ENCODE measurements at regions not wholly inside any gene's neighbourhood (a gene's known extent, or its start where the extent isn't known, plus 50 kb on each side); places are given as distances from the start of the nearest gene placed in this dataset.

DNA sequence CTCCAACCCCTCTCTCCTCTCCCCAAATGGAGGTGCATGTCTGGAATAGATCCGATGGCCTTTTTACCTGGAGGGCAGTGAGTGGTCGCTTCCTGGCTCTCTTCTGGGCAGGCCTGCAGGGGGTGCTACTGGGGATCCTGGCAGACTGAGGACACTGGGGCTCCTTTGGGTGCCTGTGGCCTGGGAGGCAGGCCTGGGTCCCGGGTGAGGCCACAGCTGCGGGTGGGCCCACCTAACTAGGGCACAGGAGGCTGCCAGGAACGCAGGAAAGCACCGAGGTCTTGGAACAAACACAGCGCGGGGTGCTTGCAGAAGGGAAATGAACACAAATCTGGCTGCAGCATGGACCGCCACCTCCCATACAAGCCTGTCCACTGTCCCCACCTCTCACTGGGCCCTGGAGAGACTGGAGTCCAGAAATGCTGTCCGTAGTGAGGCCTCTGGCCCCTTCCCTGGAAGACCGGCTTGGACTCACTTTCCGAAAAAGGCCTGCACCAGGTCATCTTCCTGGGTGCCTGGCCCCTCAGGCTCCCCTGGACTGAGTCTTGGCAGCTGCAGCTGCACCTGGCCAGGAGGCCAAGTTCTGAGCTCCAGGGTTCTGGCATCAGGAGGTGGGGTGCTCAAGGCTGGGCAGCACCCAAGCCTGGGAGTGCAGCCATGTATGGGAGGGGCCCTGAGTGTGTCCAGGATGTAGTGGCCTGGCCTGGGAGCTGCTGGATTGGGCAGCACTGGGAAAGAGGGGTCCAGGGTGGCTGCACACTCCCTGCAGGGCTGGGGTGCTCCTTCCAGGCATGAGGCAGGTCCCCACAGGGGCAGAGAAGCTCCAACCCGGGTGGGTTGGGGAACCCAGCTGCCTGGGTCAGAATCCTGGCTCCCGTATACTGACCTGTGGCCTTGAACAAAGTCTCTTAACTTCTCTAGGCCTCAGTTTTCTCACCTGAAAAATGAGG lies 195.1 kb downstream of the IRF8 start:
- no peaks in the 10 kb centered on the region for H3K4me1 ChIP-seq (ENCODE audit: control insufficient read depth in 1 of 2, insufficient read depth in 2 of 2, low read length in 2 of 2)
- H3K27me3 ChIP-seq (ENCODE audit: control insufficient read depth in 1 of 2, insufficient read depth in 2 of 2, low read length in 2 of 2), result no peaks in the 10 kb centered on the region
- H3K4me3 ChIP-seq (ENCODE audit: low read depth in 1 of 2, low read length in 2 of 2), result no peak overlapping the region
- H3K27ac ChIP-seq (ENCODE audit: low read depth, low read length), result no peak overlapping the region
- H3K9ac ChIP-seq (ENCODE audit: low read depth in 1 of 2, low read length in 2 of 2), result no peak overlapping the region
- H3K36me3 ChIP-seq (ENCODE audit: control insufficient read depth in 1 of 2, insufficient read depth in 2 of 2, low read length in 2 of 2), result no peaks in the 10 kb centered on the region
- H3K9me3 ChIP-seq (ENCODE audit: control insufficient read depth in 1 of 2, low read length in 2 of 2), result no peaks in the 10 kb centered on the region

DNA sequence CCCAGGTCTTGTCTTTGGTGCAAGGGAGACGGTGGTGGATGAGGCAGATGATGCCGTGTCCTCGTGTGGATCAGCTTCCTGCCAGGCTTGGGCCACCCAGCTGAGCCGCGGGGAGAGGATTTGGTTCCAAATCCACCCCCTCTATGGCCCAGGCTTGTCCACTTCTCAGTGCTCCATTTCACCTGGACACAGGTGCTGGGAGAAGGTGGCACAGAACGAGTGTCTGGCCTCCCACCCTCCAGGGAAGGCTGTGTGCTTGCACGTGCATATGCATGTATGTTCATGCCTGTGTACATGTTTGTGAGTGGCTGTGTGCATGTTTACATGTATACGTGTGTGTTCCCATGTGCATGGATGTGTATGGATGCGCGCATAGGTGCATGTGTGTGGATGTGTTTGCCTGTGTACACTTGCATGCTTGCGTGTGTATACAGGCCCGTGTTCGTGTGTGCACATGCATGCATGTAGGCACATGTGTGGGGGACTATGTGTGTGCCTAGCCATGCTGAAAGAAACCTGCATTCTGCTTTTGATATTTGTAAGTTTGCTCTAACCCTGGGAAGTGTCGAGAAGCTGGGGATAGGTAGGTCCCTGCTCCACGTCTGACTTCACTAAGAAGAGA lies 196.3 kb downstream of the IRF8 start:
- no peaks in the 10 kb centered on the region for H3K4me1 ChIP-seq (ENCODE audit: control insufficient read depth in 1 of 2, insufficient read depth in 2 of 2, low read length in 2 of 2)
- no peaks in the 10 kb centered on the region for H3K9me3 ChIP-seq (ENCODE audit: control insufficient read depth in 1 of 2, low read length in 2 of 2)
- no peaks in the 10 kb centered on the region for H3K36me3 ChIP-seq (ENCODE audit: control insufficient read depth in 1 of 2, insufficient read depth in 2 of 2, low read length in 2 of 2)
- no peak overlapping the region for H3K9ac ChIP-seq (ENCODE audit: low read depth in 1 of 2, low read length in 2 of 2)
- H3K27me3 ChIP-seq (ENCODE audit: control insufficient read depth in 1 of 2, insufficient read depth in 2 of 2, low read length in 2 of 2), result no peaks in the 10 kb centered on the region
- no peak overlapping the region for H3K4me3 ChIP-seq (ENCODE audit: low read depth in 1 of 2, low read length in 2 of 2)
- no peak overlapping the region for H3K27ac ChIP-seq (ENCODE audit: low read depth, low read length)

DNA sequence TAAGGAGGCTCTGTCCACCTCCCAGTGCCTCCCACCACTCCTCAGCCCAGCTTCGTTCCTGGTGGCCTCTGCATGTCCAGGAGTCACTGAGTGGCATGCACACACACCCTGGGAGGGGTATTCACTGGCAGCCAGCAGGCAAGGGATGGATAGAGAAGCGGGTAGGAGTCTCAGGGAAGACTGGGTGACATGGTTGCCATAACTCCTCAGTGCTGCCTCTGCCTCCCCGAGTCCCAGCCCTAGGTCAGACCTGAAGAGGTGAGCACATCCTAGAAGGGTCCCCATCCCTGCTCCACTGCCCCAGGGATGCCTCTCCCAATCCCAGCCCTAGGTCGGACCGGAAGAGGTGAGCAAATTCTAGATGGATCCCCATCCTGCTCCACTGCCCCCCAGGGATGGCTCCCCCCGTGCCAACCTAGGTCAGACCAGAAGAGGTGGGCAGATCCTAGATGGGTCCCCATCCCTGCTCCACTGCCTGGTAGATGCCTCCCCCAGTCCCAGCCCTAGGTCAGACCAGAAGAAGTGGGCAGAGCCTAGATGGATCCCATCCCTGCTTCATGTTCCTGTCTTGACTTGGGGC lies 197.0 kb downstream of the IRF8 start:
- H3K27me3 ChIP-seq (ENCODE audit: control insufficient read depth in 1 of 2, insufficient read depth in 2 of 2, low read length in 2 of 2), result no peaks in the 10 kb centered on the region
- H3K27ac ChIP-seq (ENCODE audit: low read depth, low read length), result no peak overlapping the region
- H3K9me3 ChIP-seq (ENCODE audit: control insufficient read depth in 1 of 2, low read length in 2 of 2), result no peaks in the 10 kb centered on the region
- no peaks in the 10 kb centered on the region for H3K36me3 ChIP-seq (ENCODE audit: control insufficient read depth in 1 of 2, insufficient read depth in 2 of 2, low read length in 2 of 2)
- H3K9ac ChIP-seq (ENCODE audit: low read depth in 1 of 2, low read length in 2 of 2), result no peak overlapping the region
- H3K4me1 ChIP-seq (ENCODE audit: control insufficient read depth in 1 of 2, insufficient read depth in 2 of 2, low read length in 2 of 2), result no peaks in the 10 kb centered on the region
- H3K4me3 ChIP-seq (ENCODE audit: low read depth in 1 of 2, low read length in 2 of 2), result no peak overlapping the region

DNA sequence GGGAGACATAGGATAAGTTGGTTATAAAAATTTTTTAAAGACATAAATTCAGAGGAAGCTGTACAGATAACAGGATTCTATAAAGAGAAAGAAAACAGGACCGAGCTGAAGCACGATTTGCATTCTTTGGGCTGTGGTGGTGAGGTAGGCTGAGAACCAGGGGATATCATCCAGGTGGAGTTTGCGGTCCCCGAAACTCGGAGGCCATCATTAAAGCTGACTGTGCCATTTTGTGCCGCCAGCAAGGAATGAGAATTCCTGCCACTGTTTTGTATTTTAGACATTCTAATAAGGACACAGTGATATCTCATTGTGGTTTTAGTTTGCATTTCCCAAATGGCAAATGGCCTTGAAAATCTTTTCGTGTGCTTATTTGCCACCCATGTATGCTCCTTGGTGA lies 197.9 kb downstream of the IRF8 start:
- Histone ChIP-seq H3K27ac (ENCODE audit: low read depth, low read length) (no peak overlapping the region), H3K36me3 (ENCODE audit: control insufficient read depth in 1 of 2, insufficient read depth in 2 of 2, low read length in 2 of 2) (no peaks in the 10 kb centered on the region), H3K9ac (ENCODE audit: low read depth in 1 of 2, low read length in 2 of 2) (no peak overlapping the region), H3K27me3 (ENCODE audit: control insufficient read depth in 1 of 2, insufficient read depth in 2 of 2, low read length in 2 of 2) (peaks cover 0 to 4% of the 10 kb centered on the region in 2 donors), H3K4me3 (ENCODE audit: low read depth in 1 of 2, low read length in 2 of 2) (no peak overlapping the region), H3K9me3 (ENCODE audit: control insufficient read depth in 1 of 2, low read length in 2 of 2) (no peaks in the 10 kb centered on the region), H3K4me1 (ENCODE audit: control insufficient read depth in 1 of 2, insufficient read depth in 2 of 2, low read length in 2 of 2) (no peaks in the 10 kb centered on the region)

DNA sequence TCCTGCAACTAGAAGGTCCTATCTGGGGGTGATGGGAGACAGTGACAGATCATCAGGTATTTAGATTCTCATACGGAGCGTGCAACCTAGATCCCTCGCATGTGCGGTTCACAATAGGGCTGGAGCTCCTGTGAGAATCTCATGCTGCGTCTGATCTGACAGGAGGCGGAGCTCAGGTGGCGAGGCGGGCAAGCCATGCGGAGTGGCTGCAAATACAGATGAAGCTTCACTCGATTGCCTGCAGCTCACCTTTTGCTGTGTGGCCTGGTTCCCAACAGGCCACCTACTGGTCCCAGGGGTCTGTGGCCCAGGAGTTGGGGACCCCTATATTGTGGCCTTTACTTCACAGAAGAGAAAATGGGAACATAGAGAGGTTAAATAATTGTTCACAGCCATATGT lies 200.4 kb downstream of the IRF8 start:
- Histone ChIP-seq H3K27me3 (ENCODE audit: control insufficient read depth in 1 of 2, insufficient read depth in 2 of 2, low read length in 2 of 2) (peaks cover 0 to 4% of the 10 kb centered on the region in 2 donors), H3K27ac (ENCODE audit: low read depth, low read length) (no peak overlapping the region), H3K4me1 (ENCODE audit: control insufficient read depth in 1 of 2, insufficient read depth in 2 of 2, low read length in 2 of 2) (no peaks in the 10 kb centered on the region), H3K4me3 (ENCODE audit: low read depth in 1 of 2, low read length in 2 of 2) (no peak overlapping the region), H3K9me3 (ENCODE audit: control insufficient read depth in 1 of 2, low read length in 2 of 2) (no peaks in the 10 kb centered on the region), H3K9ac (ENCODE audit: low read depth in 1 of 2, low read length in 2 of 2) (no peak overlapping the region), H3K36me3 (ENCODE audit: control insufficient read depth in 1 of 2, insufficient read depth in 2 of 2, low read length in 2 of 2) (no peaks in the 10 kb centered on the region)

DNA sequence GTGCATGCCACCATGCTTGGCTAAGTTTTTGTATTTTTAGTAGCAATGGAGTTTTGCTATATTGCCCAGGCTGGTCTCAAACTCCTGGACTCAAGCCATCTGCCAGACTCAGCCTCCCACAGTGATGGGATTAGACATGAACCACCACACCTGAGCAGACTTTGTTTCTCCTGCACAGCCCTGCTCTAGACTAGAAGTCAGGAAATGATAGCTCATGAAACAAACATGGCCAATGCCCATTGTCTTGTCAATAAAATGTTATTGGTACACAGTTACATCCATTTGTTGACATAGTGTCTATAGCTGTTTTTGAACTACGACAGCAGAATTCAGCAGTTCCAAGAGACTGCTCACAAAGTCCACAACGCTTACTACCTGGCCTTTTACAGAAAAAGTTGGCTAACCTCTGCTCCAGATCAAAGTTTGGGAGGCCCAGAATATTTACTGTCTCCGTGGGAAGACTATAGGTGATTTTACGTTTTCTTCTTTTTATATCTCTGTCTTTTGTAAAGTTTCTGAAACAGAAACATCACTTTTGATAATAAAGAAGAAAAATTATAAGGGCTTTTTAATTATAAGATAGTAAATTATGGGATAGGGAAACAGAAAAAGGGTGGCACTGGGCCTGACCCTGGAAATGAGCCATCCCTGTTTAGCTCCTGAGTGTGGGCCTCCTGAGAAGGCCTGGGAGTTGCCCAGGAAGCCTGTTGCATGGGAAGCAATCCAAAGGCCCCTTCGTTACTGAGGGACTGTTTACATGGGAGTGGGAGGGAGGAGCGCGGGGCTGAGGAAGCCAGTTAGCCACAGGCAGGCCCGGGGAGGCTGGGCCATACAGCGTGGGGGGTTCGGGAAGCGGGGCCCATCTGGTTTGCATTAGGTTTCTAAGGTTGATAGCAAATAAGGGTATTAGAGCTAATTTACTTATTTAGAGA lies 201.5 kb downstream of the IRF8 start:
- Histone ChIP-seq H3K9me3 (ENCODE audit: control insufficient read depth in 1 of 2, low read length in 2 of 2) (no peaks in the 10 kb centered on the region), H3K36me3 (ENCODE audit: control insufficient read depth in 1 of 2, insufficient read depth in 2 of 2, low read length in 2 of 2) (no peaks in the 10 kb centered on the region), H3K27ac (ENCODE audit: low read depth, low read length) (no peak overlapping the region), H3K9ac (ENCODE audit: low read depth in 1 of 2, low read length in 2 of 2) (no peak overlapping the region), H3K27me3 (ENCODE audit: control insufficient read depth in 1 of 2, insufficient read depth in 2 of 2, low read length in 2 of 2) (peaks cover 0 to 4% of the 10 kb centered on the region in 2 donors), H3K4me1 (ENCODE audit: control insufficient read depth in 1 of 2, insufficient read depth in 2 of 2, low read length in 2 of 2) (no peaks in the 10 kb centered on the region), H3K4me3 (ENCODE audit: low read depth in 1 of 2, low read length in 2 of 2) (no peak overlapping the region)

DNA sequence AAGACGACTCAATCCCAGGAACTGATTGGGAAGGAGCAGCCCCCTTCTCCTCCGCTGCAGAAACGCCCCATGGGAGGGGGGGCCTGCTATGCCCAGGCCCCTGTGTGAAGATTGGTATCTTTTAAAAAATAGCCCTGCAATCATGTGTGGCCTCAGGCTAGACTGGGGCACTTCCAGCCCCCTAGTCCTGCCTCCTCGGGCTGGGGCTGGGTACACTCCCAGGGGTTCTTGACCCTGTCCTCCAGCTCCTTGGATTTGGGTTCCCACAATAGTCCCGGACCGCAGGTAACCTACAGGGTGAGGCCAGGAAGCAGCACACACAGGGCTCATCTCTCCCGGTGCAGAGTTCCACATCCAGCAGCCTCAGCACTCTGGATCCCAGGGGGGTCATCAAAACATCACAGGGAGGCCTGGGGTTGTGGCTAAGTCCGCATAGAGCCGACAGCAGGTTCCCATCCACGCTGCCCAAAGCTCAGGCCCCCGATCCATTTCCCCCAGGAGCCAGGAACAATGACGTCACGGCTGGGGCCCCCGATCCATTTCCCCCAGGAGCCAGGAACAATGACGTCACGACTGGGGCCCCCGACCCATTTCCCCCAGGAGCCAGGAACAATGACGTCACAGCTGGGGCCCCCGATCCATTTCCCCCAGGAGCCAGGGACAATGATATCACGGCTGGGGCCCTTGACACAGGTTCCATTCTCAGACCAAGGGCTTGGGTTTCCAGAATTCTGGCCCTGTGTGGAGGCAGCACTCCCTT lies 202.4 kb downstream of the IRF8 start:
- Histone ChIP-seq H3K4me1 (ENCODE audit: control insufficient read depth in 1 of 2, insufficient read depth in 2 of 2, low read length in 2 of 2) (no peaks in the 10 kb centered on the region), H3K4me3 (ENCODE audit: low read depth in 1 of 2, low read length in 2 of 2) (no peak overlapping the region), H3K27me3 (ENCODE audit: control insufficient read depth in 1 of 2, insufficient read depth in 2 of 2, low read length in 2 of 2) (peaks cover 0 to 4% of the 10 kb centered on the region in 2 donors), H3K36me3 (ENCODE audit: control insufficient read depth in 1 of 2, insufficient read depth in 2 of 2, low read length in 2 of 2) (no peaks in the 10 kb centered on the region), H3K9ac (ENCODE audit: low read depth in 1 of 2, low read length in 2 of 2) (no peak overlapping the region), H3K9me3 (ENCODE audit: control insufficient read depth in 1 of 2, low read length in 2 of 2) (no peaks in the 10 kb centered on the region), H3K27ac (ENCODE audit: low read depth, low read length) (no peak overlapping the region)

DNA sequence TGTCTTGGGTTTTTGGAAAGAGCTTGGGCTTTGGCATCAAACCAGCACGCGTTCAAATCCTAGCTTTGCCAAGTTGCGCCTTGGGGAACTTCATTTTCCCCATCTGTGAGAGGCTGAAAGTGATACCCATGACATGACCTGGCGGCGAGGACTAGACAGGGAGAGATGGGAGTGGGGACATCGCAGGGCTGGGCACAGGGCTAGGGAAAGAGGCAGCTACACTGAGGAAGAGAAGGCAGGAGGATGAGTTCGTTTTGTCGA lies 202.9 kb downstream of the IRF8 start:
- H3K9me3 ChIP-seq (ENCODE audit: control insufficient read depth in 1 of 2, low read length in 2 of 2), result no peaks in the 10 kb centered on the region
- no peak overlapping the region for H3K9ac ChIP-seq (ENCODE audit: low read depth in 1 of 2, low read length in 2 of 2)
- peaks cover 0 to 4% of the 10 kb centered on the region in 2 donors for H3K27me3 ChIP-seq (ENCODE audit: control insufficient read depth in 1 of 2, insufficient read depth in 2 of 2, low read length in 2 of 2)
- no peaks in the 10 kb centered on the region for H3K36me3 ChIP-seq (ENCODE audit: control insufficient read depth in 1 of 2, insufficient read depth in 2 of 2, low read length in 2 of 2)
- H3K4me3 ChIP-seq (ENCODE audit: low read depth in 1 of 2, low read length in 2 of 2), result no peak overlapping the region
- no peaks in the 10 kb centered on the region for H3K4me1 ChIP-seq (ENCODE audit: control insufficient read depth in 1 of 2, insufficient read depth in 2 of 2, low read length in 2 of 2)
- no peak overlapping the region for H3K27ac ChIP-seq (ENCODE audit: low read depth, low read length)

DNA sequence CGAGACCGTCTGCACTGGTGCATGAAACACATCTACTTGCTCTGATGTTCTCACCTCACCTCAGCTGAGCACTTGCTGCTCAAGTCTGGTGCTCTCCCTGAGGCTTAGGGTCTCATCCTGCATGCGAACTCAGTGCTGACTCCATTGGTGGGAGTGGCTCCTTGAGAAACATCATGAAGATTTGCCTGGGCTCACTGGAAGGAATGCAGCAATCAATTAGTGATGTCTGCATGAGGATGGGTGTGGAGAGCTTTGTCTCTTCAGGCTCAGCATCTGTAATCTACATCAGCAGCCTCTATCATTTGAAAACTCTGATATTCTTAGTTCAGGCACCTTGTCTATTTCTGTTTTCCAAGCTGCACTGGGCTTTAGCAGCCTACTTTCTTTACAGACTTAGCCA lies 204.4 kb downstream of the IRF8 start:
- peaks cover 1 to 6% of the 10 kb centered on the region in 2 donors for H3K9me3 ChIP-seq (ENCODE audit: control insufficient read depth in 1 of 2, low read length in 2 of 2)
- no peaks in the 10 kb centered on the region for H3K4me1 ChIP-seq (ENCODE audit: control insufficient read depth in 1 of 2, insufficient read depth in 2 of 2, low read length in 2 of 2)
- H3K27me3 ChIP-seq (ENCODE audit: control insufficient read depth in 1 of 2, insufficient read depth in 2 of 2, low read length in 2 of 2), result peaks cover 0 to 4% of the 10 kb centered on the region in 2 donors
- H3K4me3 ChIP-seq (ENCODE audit: low read depth in 1 of 2, low read length in 2 of 2), result no peak overlapping the region
- no peak overlapping the region for H3K27ac ChIP-seq (ENCODE audit: low read depth, low read length)
- no peak overlapping the region for H3K9ac ChIP-seq (ENCODE audit: low read depth in 1 of 2, low read length in 2 of 2)
- H3K36me3 ChIP-seq (ENCODE audit: control insufficient read depth in 1 of 2, insufficient read depth in 2 of 2, low read length in 2 of 2), result no peaks in the 10 kb centered on the region
